Fibroblast of skin of right quadriceps (primary cell): ENCODE measurements at regions not wholly inside any gene's neighbourhood (a gene's known extent, or its start where the extent isn't known, plus 50 kb on each side); places are given as distances from the start of the nearest gene placed in this dataset.
"Not testable (repeated sequence)": the region's sequence is repeated elsewhere in the genome, so short reads cannot be mapped to it uniquely, and the experiment has no call there.

Experiments used
- DNase-seq: peaks from one replicate; pipeline ENCODE4 v3.0.0-alpha.2; 2013

DNA sequence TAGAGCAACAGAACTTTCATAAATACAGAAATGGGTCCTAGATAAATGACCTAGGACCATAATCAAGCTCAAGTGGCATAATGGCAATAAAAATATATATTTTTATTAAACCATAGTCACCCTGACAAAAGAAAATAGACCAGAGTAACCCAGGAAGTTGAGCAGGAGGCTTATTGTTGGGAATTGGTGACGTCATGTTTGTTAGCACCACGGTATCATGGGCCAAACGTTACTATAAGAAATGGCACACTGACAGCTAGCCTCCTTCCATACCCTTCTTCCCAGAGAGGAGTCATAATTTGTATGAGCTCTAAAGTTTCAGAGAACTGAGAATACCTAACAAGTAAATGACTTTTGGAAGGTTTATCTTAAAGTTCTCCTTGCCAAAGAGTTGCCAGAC lies 1698.2 kb downstream of the REEP3 start:
- no peak for DNase-seq

DNA sequence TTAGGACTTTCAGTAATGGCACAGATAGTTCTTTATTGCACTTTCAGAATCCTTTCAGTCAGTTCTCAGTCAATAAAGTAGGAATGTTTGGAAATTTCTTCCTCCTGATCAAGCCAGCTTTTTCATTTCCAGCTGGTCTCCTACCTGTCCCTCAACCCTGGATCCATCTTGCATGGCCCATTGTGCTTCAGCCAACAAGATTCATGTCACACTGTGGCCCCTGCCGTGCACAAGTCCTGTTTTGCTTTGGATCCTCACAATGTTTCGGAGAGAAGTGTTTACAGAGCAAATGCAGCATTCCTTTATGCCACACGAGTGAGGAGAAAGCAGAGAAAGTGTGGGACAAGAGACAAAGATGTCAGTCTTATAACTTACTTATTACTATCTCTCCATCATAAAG lies 1694.7 kb upstream of the LRRTM3 start:
- DNase-seq: no peak

DNA sequence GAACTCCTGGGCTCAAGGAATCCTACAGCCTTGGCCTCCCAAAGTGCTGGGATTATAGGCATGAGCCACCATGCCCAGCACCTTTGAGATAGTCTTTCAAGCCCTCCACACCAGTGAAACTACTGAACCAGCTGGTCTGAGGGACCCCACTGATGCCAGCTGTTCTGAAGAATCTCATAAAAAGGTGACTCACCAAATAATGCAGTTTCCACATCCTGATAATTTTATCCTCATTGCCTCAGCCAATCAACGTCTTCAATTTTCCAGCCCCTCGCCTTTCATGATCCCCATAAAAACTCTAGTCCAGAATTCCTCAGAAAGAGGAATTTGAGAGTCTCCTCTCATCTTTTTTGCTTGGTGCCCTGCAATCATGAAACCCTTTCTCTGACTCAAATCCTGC lies 1691.6 kb upstream of the LRRTM3 start:
- DNase-seq: peak; percentile 1

DNA sequence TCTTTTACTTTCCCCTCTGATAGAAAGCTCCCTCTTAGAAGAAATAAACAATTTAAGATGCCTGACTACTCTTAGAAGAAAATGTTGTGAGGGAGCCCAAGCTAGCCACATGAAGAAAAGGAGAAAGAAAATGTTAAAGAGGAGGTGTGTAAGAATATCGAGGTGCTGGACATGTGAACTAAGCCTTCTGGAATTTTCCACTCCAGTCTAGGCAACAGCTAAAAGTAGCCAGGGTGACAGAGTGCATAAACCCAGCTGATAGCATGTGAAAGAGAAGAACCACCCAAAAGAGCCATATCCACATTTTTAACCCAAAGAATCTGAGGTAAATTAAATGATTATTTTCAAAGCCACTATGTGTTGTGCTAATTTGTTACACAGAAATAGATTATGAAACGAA lies 1690.6 kb upstream of the LRRTM3 start:
- no peak for DNase-seq

DNA sequence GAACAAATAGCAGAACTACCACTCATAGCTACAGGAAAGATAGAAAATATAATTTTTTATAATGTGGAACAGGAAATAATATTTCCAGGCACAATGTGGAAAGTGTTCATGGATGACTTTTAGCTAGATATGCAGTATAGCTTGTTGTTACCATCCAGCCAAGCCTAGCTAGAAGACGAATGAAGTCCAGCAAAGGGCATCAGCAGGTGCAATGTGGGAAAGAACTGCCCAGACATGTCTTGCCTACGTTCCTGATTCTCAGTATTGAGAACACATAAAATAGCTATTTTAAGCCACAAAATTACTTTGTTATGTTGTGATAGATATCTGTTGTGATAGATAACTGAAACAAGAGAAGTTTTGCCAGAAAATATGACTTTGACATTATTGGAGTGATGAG lies 1690.0 kb upstream of the LRRTM3 start:
- DNase-seq: no peak

DNA sequence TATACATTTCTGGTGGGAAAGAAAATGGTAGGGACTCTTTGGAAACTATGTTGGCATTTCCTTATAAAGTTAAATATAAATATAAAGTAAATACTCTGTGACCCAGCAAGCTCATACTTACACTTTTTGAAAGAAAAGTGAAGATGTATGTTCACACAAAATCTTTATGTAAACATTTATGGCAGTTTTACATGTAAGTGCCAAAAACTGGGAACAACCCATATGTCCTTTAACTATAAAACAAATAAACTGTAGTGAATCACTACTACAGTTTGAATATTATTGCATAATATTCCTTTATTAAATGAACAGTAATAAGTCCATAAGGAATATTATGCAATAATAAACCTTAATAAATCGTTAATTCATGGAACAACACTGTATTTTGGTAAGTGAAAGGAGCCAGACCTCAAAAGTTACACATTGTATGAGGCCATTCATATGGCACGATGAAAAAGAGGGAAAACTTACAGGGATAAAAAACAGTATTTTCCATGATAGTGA lies 1660.3 kb upstream of the LRRTM3 start:
- DNase-seq: no peak

DNA sequence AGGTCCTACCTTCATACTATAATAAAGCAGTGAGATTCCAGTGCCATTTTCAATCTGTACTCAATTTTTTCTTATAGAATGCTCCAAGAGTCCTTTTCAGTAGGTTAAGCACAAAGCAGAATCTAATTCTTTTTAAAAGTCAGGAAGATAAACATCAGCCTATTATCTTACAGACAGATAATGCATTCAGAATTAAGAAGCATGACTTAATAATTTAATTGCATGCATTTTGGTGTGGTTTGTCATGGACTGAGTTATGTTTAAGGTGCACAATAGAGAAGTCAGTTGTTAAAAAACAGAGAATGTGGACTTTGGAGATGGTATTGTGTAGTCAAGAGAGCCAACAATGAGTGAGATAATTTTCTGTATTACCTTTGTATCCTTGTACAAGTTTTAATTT lies 1656.3 kb upstream of the LRRTM3 start:
- DNase-seq: not testable (repeated sequence)

DNA sequence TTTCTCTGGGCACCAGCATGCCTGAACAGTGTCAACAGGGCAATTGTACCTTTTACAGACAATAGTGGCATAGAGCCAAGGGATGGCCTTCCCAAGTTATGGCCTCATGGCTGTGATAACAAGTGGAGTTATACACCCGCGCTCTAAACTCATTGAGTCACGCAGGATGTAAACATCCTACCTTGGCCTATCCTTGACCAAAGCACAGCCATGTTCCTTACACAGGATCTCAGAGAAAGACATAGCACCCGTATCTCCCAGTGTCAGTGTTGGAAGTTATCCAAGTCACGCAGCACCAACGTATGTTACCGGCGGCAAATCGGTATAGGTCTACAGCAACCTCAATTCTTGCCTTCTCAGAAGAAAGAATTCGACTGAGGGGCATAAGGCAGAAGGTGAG lies 1654.9 kb upstream of the LRRTM3 start:
- no peak for DNase-seq

DNA sequence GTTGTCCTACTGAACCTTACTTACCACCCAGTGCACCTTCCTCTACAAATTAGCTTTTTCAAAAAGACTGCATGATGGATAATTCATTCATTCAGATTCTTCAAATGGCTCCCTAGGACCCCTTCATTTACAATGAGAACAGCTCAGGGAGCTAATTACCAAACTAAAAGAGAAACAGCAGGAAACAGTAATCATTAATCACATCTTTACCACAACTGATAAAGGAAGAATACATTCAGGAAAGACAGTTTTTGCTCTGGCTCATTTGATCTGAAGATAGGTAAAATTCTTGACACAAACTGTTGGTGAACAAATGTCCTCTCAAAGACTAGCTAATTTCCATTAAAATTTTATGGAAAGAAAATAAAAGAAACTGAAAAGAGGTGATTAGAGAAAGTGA lies 1652.7 kb upstream of the LRRTM3 start:
- no peak for DNase-seq

DNA sequence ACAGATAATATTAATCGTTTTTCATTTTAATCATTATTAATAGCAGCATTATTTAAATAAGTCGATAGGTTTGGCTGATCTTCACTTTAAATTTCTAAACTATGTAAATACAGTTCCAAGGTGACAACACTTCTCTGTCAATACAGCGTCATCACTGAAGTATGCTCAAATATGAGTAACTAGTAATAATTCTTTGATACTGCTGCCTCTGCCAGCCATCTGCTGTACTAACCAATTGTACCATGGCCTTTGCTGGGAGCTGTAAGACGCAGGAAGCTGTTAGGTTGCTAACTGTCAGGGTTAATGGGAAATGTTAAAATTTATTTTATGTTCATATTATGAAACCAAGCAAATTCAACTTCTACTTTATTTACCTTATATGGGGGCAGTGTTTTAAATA lies 1650.5 kb upstream of the LRRTM3 start:
- DNase-seq: no peak

DNA sequence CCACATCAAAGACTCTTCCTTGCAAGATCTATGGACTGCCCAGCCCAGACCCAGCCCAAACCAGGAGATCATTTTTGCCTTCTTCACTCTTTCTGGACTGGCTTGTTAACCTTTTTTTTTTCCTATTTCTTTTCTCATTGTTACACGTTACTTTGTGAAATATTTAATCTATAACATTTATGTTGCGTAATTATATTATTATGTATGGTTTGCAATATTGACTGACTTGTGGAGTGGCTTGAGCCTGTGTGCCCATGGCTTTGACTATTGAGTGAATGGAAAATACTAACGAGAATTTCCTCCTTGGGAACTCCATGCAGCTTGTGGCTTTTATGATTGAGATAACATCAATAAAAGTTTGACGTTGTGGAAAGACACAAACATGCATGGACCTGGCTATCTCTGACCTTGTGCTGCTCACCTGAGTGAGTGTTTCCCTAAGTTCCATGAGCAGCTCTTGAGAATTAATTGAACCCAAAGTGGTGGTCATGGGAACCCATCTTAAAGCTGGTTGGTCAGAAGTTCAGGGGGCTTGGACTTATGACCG lies 1641.3 kb upstream of the LRRTM3 start:
- DNase-seq: no peak

DNA sequence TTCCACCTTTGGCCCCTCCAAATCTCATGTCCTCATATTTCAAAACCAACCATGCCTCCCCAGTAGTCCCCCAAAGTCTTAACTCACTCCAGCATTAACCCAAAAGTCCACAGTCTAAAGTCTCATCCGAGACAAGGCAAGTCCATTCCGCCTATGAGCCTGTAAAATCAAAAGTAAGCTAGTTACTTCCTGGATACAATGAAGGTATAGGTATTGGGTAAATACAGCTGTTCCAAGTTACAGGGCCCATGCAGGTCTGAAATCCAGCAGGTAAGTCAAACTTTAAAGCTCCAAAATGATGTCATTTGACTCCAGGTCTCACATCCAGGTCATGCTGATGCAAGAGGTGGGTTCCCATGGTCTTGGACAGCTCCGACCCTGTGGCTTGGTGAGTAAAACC lies 1640.1 kb upstream of the LRRTM3 start:
- DNase-seq: not testable (repeated sequence)

DNA sequence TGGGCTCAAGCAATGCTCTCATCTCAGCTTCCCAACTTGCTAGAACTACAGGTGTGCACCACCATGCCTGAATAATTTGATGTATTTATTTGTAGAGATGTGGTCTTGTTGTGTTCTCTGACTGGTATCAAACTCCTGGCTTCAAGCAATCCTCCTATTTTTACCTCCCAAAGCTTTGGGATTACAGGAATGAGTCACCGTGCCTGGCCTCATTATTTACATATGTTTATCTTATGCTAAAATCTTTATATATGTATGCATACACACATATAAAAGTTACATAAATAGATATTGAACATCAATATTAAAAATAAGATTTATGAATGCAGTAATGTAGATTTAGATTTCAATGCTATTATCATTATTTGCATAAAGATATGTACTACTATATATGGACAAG lies 1634.5 kb upstream of the LRRTM3 start:
- DNase-seq: no peak

DNA sequence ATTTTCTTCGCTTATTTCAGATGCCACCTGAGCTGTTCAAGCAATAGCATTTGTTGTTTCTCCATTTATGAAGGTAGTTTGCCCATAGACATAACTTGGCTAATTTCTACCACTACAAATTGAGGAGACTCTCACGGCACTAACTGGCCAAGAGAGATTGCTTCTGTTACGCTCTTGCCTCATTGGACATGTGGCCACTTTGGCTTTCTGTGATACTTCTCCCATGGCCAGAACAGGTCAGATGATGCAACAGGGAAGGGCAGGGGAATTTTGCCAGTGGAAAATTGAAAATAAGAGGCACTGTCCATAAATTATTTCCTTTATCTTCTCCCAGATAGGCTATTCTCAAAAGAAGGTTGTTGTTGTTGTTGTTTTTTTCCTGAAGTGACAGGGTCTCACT lies 1633.3 kb upstream of the LRRTM3 start:
- no peak for DNase-seq

DNA sequence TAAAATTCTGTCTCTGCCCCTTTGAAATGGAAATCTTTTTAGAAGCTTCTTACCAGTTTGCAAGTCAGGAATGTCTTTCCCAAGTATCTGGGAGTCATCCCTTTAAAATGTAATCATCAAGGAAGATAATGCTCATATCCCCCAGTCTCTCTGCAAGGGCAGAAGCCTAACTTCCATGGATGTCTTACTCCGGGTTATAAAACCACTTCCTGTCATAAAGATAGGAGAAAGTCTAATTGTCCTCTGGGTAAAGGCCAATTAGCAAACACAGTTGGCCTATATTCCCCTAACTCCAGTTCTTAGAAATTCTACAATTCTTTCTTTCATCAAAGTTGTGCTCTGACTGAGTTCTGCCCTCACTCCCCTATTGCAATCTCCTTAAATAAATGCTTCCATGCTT lies 1631.5 kb upstream of the LRRTM3 start:
- DNase-seq: peak; percentile 84

DNA sequence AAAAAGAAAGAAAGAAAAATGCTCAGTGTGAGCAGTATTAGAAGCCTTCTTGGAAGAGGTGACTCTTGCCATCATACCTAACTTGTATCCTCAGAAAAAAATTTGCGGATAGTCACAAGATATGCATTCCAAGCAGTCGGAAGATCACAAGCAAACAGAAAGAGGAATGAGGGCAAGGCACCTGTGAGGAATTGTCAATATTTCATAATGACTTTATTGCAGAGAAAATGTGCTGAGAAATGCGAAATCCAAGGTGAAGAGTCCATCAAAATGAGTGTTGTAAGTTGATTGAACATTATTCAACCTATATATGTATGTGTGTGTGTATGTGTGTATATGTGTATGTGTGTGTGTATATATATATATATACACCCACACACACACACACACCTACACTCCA lies 1624.7 kb upstream of the LRRTM3 start:
- no peak for DNase-seq

DNA sequence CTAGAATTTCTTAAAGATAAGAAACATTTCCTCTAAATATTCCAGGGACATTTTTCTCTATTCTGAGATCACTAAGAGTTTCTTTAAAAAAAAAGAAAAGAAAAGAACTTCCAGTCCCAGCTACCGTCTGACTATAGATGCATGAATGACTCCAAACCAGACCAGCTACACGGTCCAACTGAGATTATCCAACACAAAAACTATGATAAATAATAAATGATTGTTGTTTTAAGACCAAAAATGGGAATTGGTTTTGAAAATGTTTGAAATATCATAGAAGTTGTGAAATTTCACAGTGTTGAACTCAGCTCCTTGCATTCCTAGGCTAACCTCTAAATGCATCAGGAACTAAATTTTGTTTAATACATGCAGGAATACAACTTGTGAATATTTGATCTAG lies 1619.6 kb upstream of the LRRTM3 start:
- no peak for DNase-seq

DNA sequence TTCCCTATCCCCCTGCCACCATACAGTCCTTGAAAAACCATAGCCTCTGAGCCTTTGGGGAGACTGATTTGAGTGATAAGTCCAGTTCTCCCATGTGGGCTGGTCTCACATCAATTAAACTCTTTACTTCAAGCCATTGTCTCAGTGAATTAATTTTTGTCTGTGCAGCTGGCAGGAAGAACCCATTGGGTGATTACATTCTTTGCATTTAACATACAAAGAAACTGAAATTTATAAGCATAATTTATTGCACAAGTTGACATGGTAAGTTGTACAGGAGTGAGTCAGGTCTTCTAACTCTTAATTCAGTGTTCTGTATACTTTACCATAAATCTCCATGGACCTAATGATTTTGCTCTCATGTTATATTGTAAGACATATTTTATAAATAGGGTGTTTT lies 1613.0 kb upstream of the LRRTM3 start:
- DNase-seq: peak; percentile 36

DNA sequence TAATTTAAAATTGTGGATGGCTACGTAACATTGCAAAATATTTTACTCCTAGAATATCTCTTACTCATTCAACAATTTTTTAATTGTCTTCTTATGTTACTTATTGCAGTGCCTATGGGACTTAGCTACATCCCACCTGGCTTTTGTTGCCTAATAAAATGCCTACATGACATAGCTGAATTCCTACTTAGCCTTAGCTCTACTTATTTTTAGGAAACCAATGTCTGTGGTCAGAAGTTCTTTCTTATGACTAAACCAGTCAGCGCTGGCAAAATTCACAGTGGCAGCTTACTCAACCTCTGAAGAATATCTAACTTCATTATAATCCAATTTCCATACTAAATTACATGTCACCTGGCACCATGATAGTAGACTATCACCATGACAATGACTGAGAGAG lies 1612.4 kb upstream of the LRRTM3 start:
- peak; percentile 78 for DNase-seq

DNA sequence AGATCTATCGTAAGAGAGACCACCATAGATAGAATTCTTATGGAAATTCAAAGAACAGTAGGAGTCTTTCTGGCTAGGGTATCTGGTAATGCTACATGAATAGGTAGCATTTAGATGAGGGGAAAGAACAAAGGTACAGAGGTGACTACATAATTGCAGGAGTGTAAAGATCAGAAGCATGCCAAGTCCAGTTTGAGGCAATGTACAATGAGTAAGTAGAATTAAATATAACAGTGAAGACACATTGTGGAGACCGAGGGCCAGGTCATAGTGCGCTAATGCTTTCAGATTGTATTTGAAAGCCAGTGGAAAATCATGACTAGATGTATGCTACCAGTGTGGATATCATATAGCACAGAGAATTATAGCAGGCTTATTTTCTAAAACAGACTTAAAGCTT lies 1611.6 kb upstream of the LRRTM3 start:
- no peak for DNase-seq

DNA sequence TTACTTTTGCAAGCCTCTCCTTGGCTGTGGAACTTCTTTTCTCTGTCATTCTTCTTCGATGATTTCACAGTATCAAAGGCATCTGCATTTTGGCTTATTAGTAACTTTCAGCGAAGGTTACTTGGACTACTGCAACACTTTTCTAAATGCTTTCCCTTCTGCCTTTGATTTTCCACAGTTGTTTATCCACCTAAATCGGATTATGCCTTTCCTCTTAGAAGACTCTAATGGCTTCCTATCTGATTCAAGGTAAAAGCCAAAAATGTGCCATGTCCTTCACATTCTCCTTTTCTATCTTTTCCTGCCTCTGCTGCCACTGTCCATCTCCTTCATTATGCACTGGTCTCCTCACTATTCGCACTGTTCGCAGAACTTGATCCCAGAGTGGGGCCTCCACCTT lies 1606.3 kb upstream of the LRRTM3 start:
- DNase-seq: no peak

DNA sequence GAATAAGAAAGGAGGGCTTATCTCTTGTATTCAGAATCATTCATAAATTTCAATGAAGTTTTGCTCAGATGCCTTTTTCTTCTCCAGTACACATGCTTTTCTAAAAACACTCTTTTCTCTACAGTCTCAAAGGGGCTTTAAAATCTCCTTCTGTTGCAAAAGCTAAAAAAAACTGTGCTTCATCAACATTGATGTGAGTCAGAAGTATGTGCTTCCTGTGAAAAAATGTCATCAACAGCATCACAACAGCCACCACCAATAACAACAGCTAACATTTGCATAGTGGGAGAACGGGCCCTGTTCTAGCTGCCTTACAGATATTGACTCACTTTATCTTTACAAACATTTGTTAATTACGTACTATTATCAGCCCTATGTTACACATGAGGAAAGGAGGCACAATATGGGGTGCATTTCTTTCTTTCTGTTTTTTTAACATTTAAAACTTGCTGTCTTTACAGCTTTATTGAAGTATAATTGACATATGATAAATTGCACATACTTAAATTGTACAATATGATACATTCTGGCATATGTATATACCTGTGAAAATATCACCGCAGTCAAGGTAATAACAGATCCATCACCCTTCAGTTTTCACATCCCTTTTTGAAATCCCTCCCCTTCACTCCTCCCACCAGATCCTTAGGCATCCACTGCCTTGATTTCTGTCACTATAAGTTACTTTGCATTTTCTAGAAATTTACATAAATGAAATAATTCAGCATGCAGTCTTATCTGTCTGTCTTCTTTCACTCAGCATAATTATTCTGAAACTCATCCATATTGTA lies 1605.4 kb upstream of the LRRTM3 start:
- peak; percentile 15 for DNase-seq

DNA sequence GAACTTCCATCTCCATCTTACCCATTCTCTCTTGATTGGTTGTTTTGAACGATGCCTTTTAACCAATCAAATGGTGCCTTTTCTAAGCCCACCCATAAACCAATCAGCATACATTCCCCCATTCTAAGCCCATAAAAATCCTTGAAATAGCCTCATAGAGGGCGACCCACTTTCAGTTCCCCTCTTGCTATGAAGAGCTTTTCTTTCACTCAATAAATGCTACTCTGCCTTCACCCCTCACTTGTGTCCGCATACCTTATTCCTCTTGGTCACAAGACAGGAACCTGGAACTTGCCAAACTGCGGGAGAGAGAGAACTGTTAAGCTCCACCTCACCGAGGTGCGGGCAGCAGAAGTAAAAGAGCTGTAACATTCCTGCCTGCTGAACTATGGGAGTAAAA lies 1602.0 kb upstream of the LRRTM3 start:
- no peak for DNase-seq

DNA sequence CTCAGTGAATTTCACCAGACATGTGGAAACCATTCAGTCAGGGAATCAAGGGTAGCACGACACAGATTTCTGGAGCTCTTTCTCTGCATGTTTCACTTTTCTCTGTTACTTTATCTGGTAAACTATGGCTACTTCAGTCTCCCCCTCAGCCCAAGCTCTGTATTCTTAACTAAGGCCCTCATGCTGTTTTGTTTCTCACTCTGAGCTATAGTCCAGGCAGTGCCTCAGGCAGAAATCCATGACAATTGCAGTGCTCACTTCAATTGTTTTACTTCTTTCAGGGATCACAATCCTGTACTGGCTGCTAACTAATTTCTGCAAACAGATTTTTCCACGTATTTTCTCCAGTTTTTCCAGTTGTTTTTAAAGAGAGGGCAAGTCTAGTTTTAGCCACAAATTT lies 1599.9 kb upstream of the LRRTM3 start:
- no peak for DNase-seq

DNA sequence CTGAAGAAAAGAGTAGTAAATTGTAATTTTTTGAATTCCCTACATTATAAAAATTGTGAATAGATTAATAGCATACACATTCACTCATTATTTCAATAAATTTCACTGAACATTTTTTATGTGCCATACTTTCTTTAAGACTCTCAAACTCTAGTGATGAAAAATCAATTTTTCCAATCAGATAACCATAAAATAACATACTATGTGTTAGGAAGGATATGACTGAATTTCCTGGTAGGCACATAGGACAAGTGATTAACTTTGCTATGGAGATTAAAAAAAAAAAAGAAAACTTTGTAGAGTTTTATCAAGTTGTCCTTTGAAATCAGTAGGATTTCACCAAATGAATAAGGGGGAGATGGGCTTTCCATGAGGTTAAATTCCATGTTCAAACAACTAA lies 1597.3 kb upstream of the LRRTM3 start:
- no peak for DNase-seq
